ENCODE measurements at regions not wholly inside any gene's neighbourhood (a gene's known extent, or its start where the extent isn't known, plus 50 kb on each side); places are given as distances from the start of the nearest gene placed in this dataset.

DNA sequence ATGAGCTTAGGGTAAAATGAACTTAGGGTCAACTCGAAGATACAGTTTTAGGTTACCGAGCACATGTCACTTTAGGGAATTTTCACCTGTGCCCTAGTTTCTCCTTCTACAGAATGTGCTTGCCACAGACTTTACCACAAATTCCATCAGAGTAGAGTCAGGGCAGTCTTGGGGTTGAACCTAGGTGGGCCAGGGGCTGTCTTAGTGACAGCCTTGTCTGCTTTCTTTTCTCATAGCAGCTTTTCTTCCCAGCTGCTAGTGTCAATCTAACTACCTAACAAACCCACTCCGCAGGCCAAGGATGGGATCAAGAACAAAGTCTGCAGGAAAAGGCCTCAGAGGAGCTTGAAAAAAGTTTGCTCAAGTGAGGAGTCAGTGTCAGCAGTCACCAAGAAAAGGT is 458.1 kb upstream of the CDH18 start:
- TF ChIP-seq, protein P1, sequence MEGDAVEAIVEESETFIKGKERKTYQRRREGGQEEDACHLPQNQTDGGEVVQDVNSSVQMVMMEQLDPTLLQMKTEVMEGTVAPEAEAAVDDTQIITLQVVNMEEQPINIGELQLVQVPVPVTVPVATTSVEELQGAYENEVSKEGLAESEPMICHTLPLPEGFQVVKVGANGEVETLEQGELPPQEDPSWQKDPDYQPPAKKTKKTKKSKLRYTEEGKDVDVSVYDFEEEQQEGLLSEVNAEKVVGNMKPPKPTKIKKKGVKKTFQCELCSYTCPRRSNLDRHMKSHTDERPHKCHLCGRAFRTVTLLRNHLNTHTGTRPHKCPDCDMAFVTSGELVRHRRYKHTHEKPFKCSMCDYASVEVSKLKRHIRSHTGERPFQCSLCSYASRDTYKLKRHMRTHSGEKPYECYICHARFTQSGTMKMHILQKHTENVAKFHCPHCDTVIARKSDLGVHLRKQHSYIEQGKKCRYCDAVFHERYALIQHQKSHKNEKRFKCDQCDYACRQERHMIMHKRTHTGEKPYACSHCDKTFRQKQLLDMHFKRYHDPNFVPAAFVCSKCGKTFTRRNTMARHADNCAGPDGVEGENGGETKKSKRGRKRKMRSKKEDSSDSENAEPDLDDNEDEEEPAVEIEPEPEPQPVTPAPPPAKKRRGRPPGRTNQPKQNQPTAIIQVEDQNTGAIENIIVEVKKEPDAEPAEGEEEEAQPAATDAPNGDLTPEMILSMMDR (conservative IDR thresholded peaks at IDR 0.05; ENCODE audit: low read depth, low read length): no peak
- no peak overlapping the region for H3K4me3 ChIP-seq (ENCODE audit: low read depth, low read length)
- DNase-seq (ENCODE audit: low read depth): no peak

DNA sequence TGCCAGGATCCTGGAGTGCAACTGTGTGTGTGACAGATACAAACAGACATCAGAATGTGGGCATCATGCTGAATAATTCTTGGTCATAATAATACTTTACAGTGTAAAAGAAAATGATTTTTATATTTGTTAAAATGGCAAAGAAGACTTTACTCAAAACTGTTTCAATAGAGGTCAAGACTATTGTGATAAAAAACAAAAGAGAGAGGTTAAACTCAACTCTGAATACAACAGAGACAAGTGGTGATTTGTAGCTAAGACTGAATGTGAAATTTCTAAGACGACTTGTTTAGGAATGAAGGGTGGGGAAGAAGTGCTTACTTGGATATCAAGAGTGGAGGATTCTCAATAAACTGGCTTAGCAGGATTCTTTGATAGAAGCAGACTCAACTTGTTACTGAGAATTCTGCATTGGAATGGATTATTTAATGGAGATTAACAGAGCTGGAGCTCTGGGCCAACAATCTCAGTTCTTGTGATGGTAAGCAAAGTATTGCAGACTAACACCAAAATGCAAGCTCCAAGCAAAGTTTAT is 457.4 kb upstream of the CDH18 start:
- DNase-seq (ENCODE audit: low read depth): no peak
- TF ChIP-seq, protein P1 (conservative IDR thresholded peaks at IDR 0.05; ENCODE audit: low read depth, low read length): no peak
- H3K4me3 ChIP-seq (ENCODE audit: low read depth, low read length): no peak overlapping the region

DNA sequence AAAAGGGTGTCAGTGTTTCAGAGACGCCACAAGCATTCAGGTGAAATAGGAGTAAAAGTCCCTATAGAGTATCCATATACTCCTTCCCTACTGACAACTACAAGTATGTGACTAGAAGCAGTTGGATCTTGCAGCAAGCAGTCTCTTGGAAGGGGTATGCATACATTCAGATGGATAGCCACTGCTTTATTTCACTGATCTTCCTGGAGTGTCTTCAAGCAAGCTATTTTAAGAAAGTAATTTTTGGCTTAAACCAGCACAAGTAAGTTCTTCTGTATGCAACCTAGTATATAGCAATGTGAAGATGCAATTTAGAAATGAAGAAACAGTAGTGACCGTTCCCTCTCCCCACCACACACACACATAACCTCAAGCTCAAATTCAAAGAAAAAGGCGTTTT is 446.8 kb upstream of the CDH18 start:
- no peak for DNase-seq (ENCODE audit: low read depth)
- TF ChIP-seq, protein P1 (conservative IDR thresholded peaks at IDR 0.05; ENCODE audit: low read depth, low read length): no peak
- no peak overlapping the region for H3K4me3 ChIP-seq (ENCODE audit: low read depth, low read length)

DNA sequence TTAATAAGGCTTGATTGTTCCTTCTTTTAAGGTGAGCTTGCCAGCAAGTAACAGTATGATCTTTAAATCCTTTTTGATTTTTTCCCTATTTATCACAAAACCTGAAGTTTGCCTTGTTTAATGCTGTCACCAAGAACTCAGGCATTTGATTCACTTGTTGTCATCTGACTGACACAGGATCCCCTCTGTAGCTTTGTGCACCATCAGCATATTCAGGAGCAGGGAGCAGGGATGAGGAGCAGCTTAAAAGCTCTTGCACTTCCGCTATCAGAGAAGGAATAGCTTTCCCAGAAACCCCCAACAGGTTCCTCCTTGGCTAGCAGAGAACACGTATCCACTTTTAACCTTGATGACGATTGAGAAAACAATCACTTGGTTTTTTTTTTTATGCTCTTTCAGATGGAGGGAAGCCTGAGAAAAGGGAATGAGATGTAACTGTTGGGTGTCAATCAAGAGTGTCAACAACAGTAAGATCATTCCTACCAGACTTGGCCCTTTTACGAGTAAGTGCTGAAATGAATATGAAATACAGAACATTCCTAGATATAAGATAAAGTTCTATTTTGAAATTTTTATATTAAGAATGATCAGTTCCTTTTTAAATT is 433.1 kb upstream of the CDH18 start:
- H3K4me3 ChIP-seq (ENCODE audit: low read depth, low read length): no peak overlapping the region
- TF ChIP-seq, protein P1 (conservative IDR thresholded peaks at IDR 0.05; ENCODE audit: low read depth, low read length): no peak
- DNase-seq (ENCODE audit: low read depth): no peak

Measured in choroid plexus epithelial cell (primary cell).